GM21737 (cell line): ENCODE measurements at regions not wholly inside any gene's neighbourhood (a gene's known extent, or its start where the extent isn't known, plus 50 kb on each side); places are given as distances from the start of the nearest gene placed in this dataset.

Experiments used
- ATAC-seq: cut with Tn5 transposase; IDR thresholded peaks from one replicate; pipeline ENCODE4 v1.9.1; 2021; ENCODE audit warnings: mild to moderate bottlenecking, moderate library complexity; ENCODE audit not compliant: unreplicated experiment

DNA sequence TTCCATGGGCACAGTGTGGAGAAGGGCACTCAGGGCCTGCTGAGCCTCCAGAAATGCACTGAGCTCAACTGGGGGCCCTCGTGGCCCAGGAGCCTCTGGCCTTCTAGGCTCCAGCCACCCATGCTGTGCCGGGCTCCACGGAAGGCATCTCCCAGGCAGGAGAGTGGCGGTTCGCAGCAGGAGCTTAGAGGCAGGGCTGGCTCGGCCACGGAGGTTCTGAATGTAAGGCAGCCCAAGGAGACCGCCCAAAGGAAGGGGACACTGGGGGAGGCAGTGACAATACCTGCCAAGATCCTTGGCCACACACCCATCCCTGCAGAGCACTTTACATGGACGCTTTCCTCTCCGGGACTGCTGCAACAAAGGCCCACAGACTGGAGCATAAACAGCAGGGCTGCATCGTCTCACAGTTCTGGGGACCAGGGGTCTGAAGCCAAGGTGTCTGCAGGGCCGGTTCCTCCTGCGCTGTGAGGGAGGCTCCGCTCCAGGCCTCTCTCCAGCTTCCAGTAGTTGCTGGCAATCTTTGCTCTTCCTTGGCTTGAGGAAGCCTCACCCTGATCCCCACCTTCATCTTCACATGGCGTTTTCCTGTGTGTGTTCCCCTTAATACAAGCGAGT, 128.2 kb upstream of the CDH4 start:
- ATAC-seq, result no peak

DNA sequence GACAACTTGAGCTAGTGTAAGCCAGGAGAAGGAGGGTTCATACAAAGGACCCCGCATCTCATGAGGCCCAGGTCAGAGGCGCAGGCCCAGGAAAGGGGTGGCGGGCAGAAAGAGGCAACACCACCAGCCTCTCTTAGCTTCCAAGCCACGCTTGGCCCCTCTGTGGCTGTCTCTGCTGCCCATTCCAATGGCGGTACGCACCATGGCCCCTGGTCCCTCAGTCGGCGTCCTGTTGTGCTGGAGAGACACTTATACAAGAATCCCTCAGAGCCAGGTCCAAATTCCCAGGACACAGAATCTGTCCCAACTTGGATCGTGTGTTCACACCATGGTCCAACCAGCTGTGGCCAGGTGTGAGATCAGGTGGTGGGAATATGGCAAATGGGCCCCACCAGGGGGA, 127.0 kb upstream of the CDH4 start:
- no peak for ATAC-seq

GRCh38 chr20:61125546-61126180, 126.4 kb upstream of the CDH4 start:
- no peak for ATAC-seq

- ATAC-seq, result no peak
Observed at GRCh38 chr20:61126369-61127195, 125.5 kb upstream of the CDH4 start.

- ATAC-seq, result no peak
Observed at GRCh38 chr20:61127311-61128039, 124.6 kb upstream of the CDH4 start.

DNA sequence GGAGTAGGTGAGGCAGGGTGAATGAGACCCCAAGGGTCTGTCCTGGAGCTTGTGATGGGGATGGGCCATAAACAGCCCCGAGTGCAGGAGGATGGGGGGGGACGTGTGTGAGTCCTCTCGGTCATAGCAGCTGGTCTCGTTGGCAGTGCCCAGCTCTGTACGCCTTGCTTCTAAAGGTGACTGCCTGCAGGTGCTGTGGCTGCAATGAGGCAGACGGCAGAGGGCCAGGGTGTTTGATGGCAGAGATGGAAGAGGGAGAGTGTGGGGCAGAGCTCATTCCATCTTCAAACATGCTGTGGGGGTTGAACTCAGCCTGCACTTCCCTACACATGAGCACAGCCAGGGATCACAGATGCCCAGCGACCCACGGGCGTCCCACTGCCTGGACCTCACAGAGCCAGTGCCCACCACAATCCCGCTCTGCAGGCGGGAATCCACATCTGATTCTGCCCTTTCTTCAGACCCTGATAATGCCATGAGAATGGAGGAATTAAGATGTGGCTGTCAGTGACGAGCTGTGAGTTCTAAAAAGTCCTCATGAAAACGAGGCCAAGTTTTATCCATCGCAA, 123.3 kb upstream of the CDH4 start:
- no peak for ATAC-seq

GRCh38 chr20:61129311-61129710, 122.8 kb upstream of the CDH4 start:
- ATAC-seq, result no peak

- no peak for ATAC-seq
Observed at GRCh38 chr20:61130156-61130555, 121.9 kb upstream of the CDH4 start.

- no peak for ATAC-seq
Observed at GRCh38 chr20:61131944-61132343, 120.1 kb upstream of the CDH4 start.

- ATAC-seq, result no peak
Observed at GRCh38 chr20:61133611-61134010, 118.5 kb upstream of the CDH4 start.

DNA sequence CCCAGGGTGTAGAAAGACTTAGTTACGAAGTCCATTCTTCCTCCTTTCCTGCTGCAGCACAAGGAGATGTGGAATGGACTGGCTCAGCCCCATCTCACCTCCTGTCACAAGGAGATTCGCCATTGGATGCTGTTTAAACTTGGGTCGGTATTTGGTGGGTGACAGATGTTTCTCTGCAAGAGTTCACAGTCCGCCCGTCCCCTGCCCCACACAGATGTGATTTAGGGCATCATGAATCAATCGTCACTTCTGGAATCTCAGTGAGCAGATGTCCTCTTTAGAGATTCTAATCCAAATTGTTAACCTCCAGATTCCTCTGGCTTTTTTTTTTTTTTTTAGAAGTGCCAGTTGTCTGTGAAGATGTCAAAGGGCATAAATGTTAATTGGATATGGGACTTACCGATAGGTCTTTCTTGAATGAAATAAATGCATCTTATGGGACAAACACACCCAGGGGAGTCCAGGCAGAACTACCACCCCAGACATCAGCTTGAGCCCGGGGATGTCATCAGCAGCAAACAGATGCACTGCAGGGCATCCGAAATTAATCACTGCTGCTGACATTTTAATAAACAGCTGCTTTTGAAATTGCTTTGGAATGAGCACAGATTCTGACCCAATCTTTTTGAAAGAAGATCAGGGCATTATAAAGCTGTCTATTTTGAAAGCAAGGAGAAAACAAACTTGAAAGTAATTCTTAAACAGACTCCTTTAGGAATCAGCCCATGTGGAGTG, 117.6 kb upstream of the CDH4 start:
- ATAC-seq, result no peak

DNA sequence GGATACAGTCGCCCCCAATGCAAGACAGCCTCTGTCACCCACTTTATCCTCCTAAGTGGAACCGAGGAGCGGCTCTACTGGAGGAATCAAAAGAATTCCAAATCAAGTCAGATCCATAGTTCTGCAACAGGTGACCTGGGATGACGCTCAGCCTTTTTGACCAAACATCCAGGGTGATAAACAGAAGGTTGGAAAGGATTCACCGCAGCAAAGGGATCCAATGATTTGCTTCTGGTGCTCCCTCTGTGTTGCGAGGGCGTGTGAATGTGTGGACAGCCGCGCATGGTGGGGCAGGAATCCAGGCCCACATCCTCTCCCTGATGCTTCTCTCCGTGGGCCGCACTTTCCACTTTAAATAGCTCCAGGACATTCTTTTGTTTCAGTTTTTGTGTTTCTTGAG, 116.8 kb upstream of the CDH4 start:
- ATAC-seq, result no peak

GRCh38 chr20:61135968-61136367, 116.1 kb upstream of the CDH4 start:
- no peak for ATAC-seq

- ATAC-seq, result no peak
Observed at GRCh38 chr20:61138566-61138965, 113.5 kb upstream of the CDH4 start.

- no peak for ATAC-seq
Observed at GRCh38 chr20:61139031-61139430, 113.0 kb upstream of the CDH4 start.

- ATAC-seq, result no peak
Observed at GRCh38 chr20:61140576-61140975, 111.5 kb upstream of the CDH4 start.

GRCh38 chr20:61146023-61146422, 106.0 kb upstream of the CDH4 start:
- no peak for ATAC-seq

GRCh38 chr20:61149636-61150035, 102.4 kb upstream of the CDH4 start:
- no peak for ATAC-seq

GRCh38 chr20:61157301-61157700, 94.8 kb upstream of the CDH4 start:
- no peak for ATAC-seq

DNA sequence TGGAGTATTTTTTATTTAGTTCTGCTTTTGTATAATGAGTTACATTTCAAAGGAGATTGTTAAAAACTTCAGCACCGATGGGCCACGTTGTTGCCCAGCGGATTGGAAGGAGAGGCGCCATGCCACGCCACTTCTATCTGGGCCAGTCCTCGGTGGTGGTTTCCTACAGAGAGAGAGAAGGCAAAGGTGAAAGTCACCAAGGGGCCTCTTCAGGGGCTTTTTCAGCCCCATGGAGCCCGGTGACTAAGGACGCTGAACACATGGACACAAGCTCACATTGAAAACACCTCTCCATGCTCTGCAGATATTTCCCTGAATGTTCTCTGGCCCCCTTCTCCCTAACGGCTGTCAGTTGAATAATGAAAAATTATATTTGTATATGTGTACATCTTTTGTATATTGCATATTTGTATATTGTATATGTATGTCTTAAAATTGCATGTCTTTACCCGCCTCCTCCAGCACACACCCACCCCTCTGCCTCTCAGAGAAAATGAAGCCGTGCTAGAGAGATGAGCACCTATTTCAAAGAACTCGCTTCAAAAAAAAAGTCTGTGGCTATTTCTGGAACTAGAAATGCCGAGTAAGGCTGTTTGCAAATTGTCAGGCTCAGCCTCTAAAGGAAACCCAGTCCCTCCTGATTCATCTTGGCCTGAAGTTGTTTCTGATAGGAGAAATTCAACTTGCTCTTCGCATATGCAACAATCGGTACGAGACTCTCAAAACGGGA, 91.9 kb upstream of the CDH4 start:
- ATAC-seq, result no peak
